C4-2B (cell line): ENCODE measurements at regions not wholly inside any gene's neighbourhood (a gene's known extent, or its start where the extent isn't known, plus 50 kb on each side); places are given as distances from the start of the nearest gene placed in this dataset.

Experiments used
- H3K27ac ChIP-seq: fragments of 450-650 bp; 2 replicates; pipeline ENCODE4 v1.5.1; 2017
- ZFX ChIP-seq: fragments of 450-650 bp; IDR thresholded peaks from 2 replicates; pipeline ENCODE4 v1.6.1; 2017
- TF ChIP-seq, protein P1 (sequence below): fragments of 450-650 bp; conservative IDR thresholded peaks from 2 replicates; pipeline ENCODE4 v1.5.1; 2017; ENCODE audit warnings: mild to moderate bottlenecking

GRCh38 chr7:126022452-126022851, 1092.8 kb upstream of the POT1 start:
- TF ChIP-seq, protein P1, sequence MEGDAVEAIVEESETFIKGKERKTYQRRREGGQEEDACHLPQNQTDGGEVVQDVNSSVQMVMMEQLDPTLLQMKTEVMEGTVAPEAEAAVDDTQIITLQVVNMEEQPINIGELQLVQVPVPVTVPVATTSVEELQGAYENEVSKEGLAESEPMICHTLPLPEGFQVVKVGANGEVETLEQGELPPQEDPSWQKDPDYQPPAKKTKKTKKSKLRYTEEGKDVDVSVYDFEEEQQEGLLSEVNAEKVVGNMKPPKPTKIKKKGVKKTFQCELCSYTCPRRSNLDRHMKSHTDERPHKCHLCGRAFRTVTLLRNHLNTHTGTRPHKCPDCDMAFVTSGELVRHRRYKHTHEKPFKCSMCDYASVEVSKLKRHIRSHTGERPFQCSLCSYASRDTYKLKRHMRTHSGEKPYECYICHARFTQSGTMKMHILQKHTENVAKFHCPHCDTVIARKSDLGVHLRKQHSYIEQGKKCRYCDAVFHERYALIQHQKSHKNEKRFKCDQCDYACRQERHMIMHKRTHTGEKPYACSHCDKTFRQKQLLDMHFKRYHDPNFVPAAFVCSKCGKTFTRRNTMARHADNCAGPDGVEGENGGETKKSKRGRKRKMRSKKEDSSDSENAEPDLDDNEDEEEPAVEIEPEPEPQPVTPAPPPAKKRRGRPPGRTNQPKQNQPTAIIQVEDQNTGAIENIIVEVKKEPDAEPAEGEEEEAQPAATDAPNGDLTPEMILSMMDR, result no peak
- TF ChIP-seq ZFX, result no peak

DNA sequence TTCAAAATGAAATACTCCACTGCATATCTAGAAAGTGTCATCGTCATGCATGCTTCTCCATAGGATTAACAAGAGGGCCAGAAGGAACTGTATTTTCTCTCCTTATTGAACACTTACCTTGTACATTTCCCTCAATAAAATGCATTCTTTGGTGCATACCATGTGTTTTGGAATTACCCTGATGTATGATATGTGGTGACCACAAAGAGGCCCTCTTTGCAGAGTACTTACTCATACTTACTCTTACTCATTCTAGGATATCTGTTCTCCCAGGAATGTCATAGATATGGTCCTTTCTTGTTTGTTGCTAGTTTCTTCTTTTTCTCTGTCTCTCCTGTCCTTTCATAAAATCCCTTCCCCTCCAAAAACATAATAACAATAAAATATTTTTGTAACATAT, 1087.1 kb upstream of the POT1 start:
- TF ChIP-seq, protein P1, result no peak
- no peak for TF ChIP-seq ZFX
- no peak overlapping the region for H3K27ac ChIP-seq

More at GRCh38 chr7:126022452-126022851, 1092.8 kb upstream of the POT1 start:
- no peak overlapping the region for H3K27ac ChIP-seq

DNA sequence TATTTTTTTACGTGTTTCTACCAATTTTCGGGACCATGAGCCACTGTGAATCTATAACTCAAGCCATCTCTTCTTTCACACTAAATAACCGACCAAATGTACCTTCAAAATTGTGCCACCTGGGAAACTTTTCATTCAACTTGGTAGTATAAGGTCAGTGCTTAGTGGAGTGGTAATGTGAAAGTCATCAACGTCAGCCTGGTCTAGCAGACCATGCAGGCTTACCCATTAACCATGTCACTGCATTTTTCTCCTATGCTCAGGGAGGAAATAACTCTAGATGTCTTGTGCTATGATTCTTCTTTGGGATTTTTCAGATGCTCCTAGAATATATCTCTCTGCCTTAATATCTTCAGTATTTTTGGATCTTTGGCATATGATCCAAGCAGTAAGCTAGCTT, 1075.4 kb upstream of the POT1 start:
- H3K27ac ChIP-seq, result no peak overlapping the region
- TF ChIP-seq ZFX, result no peak
- TF ChIP-seq, protein P1, result no peak

DNA sequence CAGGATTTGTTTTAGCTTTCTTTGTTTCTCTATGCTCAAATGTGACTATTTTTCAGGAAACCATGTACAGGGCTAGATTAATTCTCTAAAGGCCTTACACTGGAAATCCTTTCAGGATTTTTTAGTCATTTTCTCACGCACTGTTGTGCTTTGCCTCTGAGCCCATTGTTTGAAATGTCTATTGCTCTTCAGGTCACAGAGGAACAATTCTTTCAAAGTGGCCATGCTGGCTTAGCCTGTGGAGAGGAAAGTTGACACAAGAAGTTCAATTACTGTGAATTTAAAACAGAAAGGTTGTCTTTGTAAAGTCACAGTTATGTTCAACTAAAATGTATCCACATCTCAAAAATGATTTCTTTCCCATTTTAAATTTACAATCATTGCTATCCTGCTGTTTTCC, 1071.7 kb upstream of the POT1 start:
- H3K27ac ChIP-seq, result no peak overlapping the region
- TF ChIP-seq, protein P1, result no peak
- TF ChIP-seq ZFX, result no peak

- H3K27ac ChIP-seq, result no peak overlapping the region
- TF ChIP-seq, protein P1, result no peak
- TF ChIP-seq ZFX, result no peak
Observed at GRCh38 chr7:125984795-125985194, 1055.2 kb upstream of the POT1 start.

- TF ChIP-seq ZFX, result no peak
- TF ChIP-seq, protein P1, result no peak
- no peak overlapping the region for H3K27ac ChIP-seq
Observed at GRCh38 chr7:125971656-125972055, 1042.0 kb upstream of the POT1 start.

- H3K27ac ChIP-seq, result no peak overlapping the region
- no peak for TF ChIP-seq ZFX
- TF ChIP-seq, protein P1, result no peak
Observed at GRCh38 chr7:125966278-125967048, 1036.8 kb upstream of the POT1 start.
